Activated CD4-positive, alpha-beta T cell treated with anti-CD3 and anti-CD28 coated beads, Interleukin-2, amount 10 ng/mL, durations not matched to agents 24 days and 14 days (primary cell): ENCODE measurements at regions not wholly inside any gene's neighbourhood (a gene's known extent, or its start where the extent isn't known, plus 50 kb on each side); places are given as distances from the start of the nearest gene placed in this dataset.
"Not testable (repeated sequence)": the region's sequence is repeated elsewhere in the genome, so short reads cannot be mapped to it uniquely, and the experiment has no call there.

Experiments used
- DNase-seq: peaks from one replicate; pipeline ENCODE4 v3.0.0; 2022
- H3K27ac Mint-ChIP-seq: one replicate; pipeline ENCODE4 v1.8.0; 2022; ENCODE audit warnings: mild to moderate bottlenecking, mixed read lengths
- H3K27me3 Mint-ChIP-seq: one replicate; pipeline ENCODE4 v1.8.0; 2022; ENCODE audit warnings: mixed read lengths
- H3K36me3 Mint-ChIP-seq: one replicate; pipeline ENCODE4 v1.8.0; 2022; ENCODE audit warnings: low read depth, mild to moderate bottlenecking, mixed read lengths
- H3K4me1 Mint-ChIP-seq: one replicate; pipeline ENCODE4 v1.8.0; 2021; ENCODE audit warnings: mixed read lengths
- H3K4me3 Mint-ChIP-seq: one replicate; pipeline ENCODE4 v1.8.0; 2022; ENCODE audit warnings: mild to moderate bottlenecking, moderate library complexity, mixed read lengths
- H3K9me3 Mint-ChIP-seq: one replicate; pipeline ENCODE4 v1.8.0; 2021; ENCODE audit warnings: mixed read lengths
- intact Hi-C: fragments of 100-400 bp; cut with micrococcal nuclease; formaldehyde crosslinking; loops from one replicate; pipeline ENCODE4 v1.15.1; 2023

DNA sequence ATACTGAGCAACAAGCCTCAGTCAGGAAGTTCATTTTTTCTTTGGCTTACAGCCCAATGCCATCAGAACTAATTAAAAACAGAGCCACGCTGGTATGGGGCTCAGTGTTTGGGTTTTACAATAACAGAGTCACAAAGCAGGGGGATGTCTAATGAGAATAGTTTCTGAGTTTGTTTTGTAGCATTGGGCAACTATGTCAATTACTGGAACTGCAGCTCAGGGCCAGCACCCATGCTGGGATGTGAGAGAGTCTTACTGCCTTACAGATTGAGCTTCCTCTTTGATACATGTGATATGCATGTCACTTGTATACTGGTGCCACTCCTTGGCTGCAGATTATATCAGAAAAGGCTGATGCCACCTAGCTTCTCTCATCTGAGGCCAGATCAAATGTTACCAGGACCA is 117.6 kb downstream of the TFAP2B start:
- Mint-ChIP-seq H3K36me3 (no peaks in the 10 kb centered on the region), H3K4me3 (no peak overlapping the region), H3K4me1 (no peaks in the 10 kb centered on the region), H3K9me3 (no peaks in the 10 kb centered on the region), H3K27me3 (no peaks in the 10 kb centered on the region), H3K27ac (no peak overlapping the region)
- intact Hi-C loops = no loop called here
- no peak for DNase-seq

DNA sequence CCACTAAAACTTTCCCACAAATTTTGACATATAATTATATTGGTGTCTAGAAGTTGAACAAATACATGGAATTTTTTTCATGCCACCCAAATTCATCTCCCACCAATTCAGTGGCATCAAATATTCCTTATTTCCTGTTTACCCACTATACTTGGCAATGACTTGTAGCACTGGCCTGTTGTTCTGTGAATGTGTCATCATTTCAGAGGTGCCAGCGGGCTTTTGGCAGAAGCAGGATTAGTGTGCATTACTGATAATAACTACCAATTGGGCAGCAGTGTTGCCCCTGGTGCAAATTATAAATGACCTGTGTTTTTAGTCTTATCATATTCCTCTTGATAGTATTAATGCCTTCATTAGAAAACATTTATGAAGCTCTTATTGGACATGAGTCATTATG is 121.3 kb downstream of the TFAP2B start:
- H3K27ac Mint-ChIP-seq = no peak overlapping the region
- H3K4me3 Mint-ChIP-seq = no peak overlapping the region
- H3K27me3 Mint-ChIP-seq = no peaks in the 10 kb centered on the region
- H3K36me3 Mint-ChIP-seq = no peaks in the 10 kb centered on the region
- no peaks in the 10 kb centered on the region for H3K9me3 Mint-ChIP-seq
- no peak for DNase-seq
- no peaks in the 10 kb centered on the region for H3K4me1 Mint-ChIP-seq
- intact Hi-C loops = no loop called here

DNA sequence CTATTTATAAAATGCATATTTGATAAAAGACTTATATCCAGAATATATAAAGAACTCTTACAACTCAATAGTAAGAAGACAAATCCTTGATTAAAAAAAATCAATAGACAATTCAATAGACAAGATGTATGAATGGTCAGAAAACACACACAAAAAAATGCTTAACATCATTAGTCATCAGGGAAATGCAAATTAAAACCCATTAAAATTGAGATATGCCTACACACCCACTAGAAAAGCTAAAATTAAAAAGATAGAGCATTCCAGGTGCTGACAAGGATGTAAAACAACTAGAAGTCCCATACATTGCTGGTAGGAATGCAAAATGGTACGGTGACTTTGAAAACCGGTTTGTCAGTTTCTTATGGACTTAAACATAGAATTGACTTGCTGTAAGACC is 127.1 kb downstream of the TFAP2B start:
- intact Hi-C loops = no loop called here
- Mint-ChIP-seq H3K27me3 (no peaks in the 10 kb centered on the region), H3K36me3 (no peaks in the 10 kb centered on the region), H3K27ac (no peak overlapping the region), H3K9me3 (no peaks in the 10 kb centered on the region), H3K4me3 (no peak overlapping the region), H3K4me1 (no peaks in the 10 kb centered on the region)
- no peak for DNase-seq

DNA sequence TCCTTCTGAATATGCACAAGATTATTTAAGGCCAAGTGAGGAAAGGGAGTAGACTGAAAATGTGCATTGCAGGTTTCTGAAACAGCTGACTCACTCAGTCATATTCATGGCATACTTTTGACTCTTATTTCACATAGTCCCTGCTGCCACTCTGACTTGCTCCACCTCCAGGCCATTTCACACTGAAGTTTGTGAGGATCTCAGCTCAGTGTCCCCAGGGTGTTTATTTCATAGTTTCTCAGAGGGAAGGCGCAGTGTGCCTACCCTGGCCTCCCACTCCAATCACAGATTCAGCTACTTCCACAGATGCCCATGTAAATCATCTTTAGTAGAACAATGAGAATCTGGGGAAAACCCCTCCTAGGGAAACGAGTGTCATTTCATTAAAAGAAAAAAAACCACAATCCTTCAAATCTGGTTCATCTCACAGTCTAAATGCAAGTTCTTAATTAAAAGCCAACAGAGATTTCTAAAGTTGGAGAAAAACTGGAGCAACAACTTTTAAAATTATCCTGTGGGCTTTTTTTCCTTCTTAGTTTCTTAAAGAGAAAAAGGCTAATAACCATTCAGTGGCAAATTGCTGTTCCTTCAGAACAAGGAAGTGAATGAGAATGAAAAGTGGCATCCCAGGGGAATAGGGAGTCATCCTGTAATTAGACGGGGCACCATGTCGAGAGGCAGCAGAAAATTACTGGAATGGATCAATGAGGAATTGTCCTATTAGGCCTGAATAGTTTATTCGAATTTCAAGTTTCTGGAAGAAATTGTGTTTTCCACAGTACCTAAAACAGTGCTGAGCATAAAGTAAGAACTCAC is 133.6 kb downstream of the TFAP2B start:
- DNase-seq = no peak
- no peaks in the 10 kb centered on the region for H3K4me1 Mint-ChIP-seq
- H3K36me3 Mint-ChIP-seq = no peaks in the 10 kb centered on the region
- H3K4me3 Mint-ChIP-seq = no peak overlapping the region
- no peak overlapping the region for H3K27ac Mint-ChIP-seq
- H3K27me3 Mint-ChIP-seq = no peaks in the 10 kb centered on the region
- intact Hi-C loops = no loop called here
- no peaks in the 10 kb centered on the region for H3K9me3 Mint-ChIP-seq

DNA sequence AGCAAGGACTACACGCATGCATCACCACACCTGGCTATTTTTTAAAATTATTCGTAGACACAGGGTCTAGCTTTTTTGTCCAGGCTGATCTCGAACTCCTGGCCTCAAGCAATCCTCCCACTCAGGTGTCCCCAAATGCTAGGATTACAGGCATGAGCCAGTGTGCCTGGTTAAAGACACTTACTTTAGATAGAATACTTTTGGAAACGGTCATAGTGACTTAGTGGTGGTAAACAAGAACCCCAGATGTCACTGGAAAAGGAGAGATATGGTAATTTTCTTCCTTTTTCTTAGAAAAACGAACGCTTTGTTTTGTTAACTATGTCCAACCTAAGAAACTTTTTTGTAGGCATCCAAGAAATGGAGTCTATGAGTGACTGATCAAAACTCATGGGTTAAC is 137.3 kb downstream of the TFAP2B start:
- H3K4me3 Mint-ChIP-seq = no peak overlapping the region
- no peaks in the 10 kb centered on the region for H3K36me3 Mint-ChIP-seq
- DNase-seq = no peak
- H3K27me3 Mint-ChIP-seq = no peaks in the 10 kb centered on the region
- no peak overlapping the region for H3K27ac Mint-ChIP-seq
- no peaks in the 10 kb centered on the region for H3K9me3 Mint-ChIP-seq
- intact Hi-C loops = no loop called here
- H3K4me1 Mint-ChIP-seq = no peaks in the 10 kb centered on the region

DNA sequence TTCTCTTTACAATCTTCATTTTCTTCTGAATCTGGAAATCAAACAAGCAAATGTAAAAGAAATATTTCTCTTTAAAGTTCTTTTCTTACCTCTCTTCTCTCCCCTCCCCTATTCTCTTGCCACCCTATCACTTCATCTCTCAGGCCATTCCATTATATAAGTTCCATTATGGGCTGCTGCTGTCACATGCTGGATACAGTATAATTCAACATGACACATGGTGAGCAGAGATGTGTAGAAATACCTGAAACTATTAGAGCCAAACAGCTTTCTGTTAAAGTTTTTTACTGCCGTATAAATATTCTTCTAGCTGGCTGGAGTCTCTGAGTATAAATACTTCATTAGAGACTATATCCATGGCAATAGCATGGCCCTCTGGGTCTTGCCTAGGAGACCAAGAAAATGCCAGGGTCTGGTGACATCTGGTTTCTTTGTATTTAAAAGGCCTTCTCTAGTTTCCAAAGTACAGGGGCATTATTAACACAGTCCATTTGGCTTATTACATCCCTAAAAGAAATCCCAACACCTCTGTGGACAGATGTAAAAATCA is 139.6 kb downstream of the TFAP2B start:
- Mint-ChIP-seq H3K27me3 (no peaks in the 10 kb centered on the region), H3K9me3 (no peaks in the 10 kb centered on the region), H3K36me3 (no peaks in the 10 kb centered on the region), H3K4me3 (no peak overlapping the region), H3K4me1 (no peaks in the 10 kb centered on the region), H3K27ac (no peak overlapping the region)
- no peak for DNase-seq
- intact Hi-C loops = no loop called here

DNA sequence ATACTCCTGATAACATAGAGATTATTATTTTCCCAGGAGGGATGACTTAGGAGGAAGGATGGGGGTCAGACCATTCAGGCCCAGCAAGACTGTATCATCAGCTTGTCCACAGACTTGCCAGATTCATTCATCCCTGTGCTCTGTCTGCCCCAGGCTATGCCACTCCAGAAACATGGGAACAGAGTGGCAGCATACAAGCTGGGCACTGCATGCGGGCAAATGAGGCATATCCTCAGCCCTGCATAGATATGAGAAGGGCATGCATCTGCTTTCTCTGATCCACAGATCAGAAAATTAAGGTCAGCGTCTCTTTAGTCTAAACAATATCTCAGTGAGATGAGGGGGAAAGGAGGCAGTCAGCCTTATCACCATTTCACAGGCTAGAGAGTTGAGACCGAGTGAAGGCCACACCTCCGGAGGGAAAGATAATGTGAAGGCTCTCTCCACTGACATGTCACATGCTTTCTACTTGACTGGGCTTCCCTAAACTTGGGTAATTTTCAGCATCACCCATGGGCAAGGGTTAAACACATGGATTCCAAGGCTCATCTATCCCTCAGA is 140.5 kb downstream of the TFAP2B start:
- no peak overlapping the region for H3K4me3 Mint-ChIP-seq
- DNase-seq = no peak
- intact Hi-C loops = no loop called here
- no peaks in the 10 kb centered on the region for H3K4me1 Mint-ChIP-seq
- no peak overlapping the region for H3K27ac Mint-ChIP-seq
- no peaks in the 10 kb centered on the region for H3K36me3 Mint-ChIP-seq
- H3K27me3 Mint-ChIP-seq = no peaks in the 10 kb centered on the region
- no peaks in the 10 kb centered on the region for H3K9me3 Mint-ChIP-seq

DNA sequence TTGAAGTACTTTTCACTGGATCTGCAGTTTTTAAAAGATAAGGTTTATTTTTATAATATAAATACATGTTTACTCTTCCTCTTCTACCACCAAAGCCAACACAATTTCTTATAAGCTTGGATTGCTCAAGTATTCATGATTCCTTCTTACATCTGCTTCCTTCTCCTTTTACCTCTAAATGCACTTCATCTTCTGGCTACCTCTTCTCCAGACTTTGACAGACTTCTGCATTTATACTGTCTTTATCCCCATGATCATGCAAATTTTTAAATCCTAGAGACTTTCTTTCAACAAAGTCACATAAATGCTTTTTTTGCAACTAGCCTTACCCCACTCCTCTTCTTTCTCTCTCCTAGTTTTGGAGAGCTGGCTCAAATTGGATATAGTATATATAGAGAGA is 142.9 kb downstream of the TFAP2B start:
- H3K36me3 Mint-ChIP-seq = no peaks in the 10 kb centered on the region
- no peaks in the 10 kb centered on the region for H3K9me3 Mint-ChIP-seq
- no peak overlapping the region for H3K4me3 Mint-ChIP-seq
- H3K4me1 Mint-ChIP-seq = no peaks in the 10 kb centered on the region
- intact Hi-C loops = no loop called here
- no peaks in the 10 kb centered on the region for H3K27me3 Mint-ChIP-seq
- H3K27ac Mint-ChIP-seq = no peak overlapping the region
- DNase-seq = no peak

DNA sequence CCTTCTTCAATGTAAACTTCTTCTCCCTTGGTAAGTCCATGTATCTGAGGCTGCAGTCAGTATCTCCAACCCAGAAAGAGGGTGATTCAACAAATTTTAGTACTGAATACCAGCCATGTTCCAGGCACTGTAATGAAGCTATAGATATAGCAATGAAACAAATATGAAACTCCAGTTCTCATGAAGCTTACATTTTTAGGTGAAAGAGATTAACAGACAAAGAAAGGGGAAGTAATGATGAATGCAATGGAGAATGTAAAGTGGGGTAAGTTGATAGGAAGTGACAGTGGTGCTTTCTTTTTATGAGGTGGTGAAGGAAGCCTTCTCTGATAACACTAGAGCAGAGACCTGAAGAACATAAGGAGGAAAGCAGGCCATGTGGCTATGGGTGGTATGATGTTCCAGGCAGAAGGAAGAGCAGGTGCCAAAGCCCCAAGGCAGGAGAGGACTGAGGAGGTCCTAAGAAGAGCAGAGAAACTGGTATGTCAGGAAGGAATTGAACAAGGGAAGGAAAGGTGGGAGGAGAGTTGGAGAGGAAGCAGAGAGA is 143.6 kb downstream of the TFAP2B start:
- Mint-ChIP-seq H3K27ac (no peak overlapping the region), H3K9me3 (no peaks in the 10 kb centered on the region), H3K4me3 (no peak overlapping the region), H3K36me3 (no peaks in the 10 kb centered on the region), H3K4me1 (no peaks in the 10 kb centered on the region), H3K27me3 (no peaks in the 10 kb centered on the region)
- intact Hi-C loops = no loop called here
- DNase-seq = no peak

DNA sequence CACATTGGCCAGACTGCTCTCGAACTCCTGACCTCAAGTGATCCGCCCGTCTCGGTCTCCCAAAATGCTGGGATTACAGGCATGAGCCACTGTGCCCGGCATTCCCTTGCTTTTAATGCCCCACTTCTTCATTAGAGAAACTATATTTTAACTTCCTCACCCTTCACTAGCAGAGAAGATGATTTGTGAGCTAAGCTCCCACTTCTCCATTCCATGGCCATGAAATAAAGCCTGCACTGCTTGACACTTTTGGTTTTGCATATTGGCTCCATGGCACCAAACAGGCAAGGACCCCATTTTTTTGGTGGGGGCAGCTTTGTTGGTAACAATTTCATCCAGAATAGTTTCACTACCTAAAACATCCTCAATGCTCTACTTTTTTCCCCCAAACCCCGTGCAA is 145.3 kb downstream of the TFAP2B start:
- Mint-ChIP-seq H3K36me3 (no peaks in the 10 kb centered on the region), H3K27me3 (no peaks in the 10 kb centered on the region), H3K27ac (no peak overlapping the region), H3K4me1 (no peaks in the 10 kb centered on the region), H3K4me3 (no peak overlapping the region), H3K9me3 (no peaks in the 10 kb centered on the region)
- intact Hi-C loops = no loop called here
- no peak for DNase-seq

DNA sequence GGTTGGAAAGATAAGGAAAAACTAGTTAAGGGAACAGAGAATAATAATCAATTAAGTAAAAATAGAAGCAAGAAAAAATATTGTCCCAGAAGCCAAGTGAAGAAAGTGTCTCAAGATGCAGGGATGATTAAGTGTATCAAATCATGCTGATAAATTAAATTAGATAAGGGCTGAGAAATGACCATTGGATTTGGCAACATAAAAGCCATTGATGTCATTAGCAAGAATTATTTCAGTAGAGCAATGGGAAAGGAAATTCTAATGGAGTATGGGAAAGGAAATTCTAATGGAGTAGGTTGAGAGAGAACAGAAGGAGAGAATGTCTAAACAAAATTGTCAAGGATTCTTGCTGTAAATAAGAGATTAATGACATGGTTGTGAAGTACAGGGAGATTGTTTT is 146.8 kb downstream of the TFAP2B start:
- no peak for DNase-seq
- Mint-ChIP-seq H3K36me3 (no peaks in the 10 kb centered on the region), H3K4me3 (no peak overlapping the region), H3K9me3 (no peaks in the 10 kb centered on the region), H3K4me1 (no peaks in the 10 kb centered on the region), H3K27me3 (no peaks in the 10 kb centered on the region), H3K27ac (no peak overlapping the region)
- intact Hi-C loops = no loop called here

DNA sequence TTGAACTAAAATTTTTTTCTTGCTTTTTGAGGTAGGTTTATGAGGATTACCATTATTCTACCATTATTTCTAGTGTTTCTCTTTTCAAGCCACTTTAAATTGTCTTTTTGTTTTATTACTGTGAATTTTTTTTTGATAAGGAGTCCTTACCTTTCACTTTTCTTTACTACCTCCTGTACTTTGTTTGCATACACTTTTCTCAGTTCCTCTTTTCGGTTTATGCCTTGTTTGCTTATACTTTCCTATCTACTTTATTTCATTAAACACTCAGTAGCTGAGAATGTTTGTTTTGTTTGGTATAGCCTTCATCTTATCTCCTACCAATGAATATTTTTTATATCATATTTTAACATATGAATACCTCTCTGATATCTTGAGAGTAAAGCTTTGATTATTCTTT is 147.9 kb downstream of the TFAP2B start:
- Mint-ChIP-seq H3K27me3 (no peaks in the 10 kb centered on the region), H3K9me3 (no peaks in the 10 kb centered on the region), H3K36me3 (no peaks in the 10 kb centered on the region), H3K27ac (no peak overlapping the region), H3K4me1 (no peaks in the 10 kb centered on the region), H3K4me3 (no peak overlapping the region)
- no peak for DNase-seq
- intact Hi-C loops = no loop called here

DNA sequence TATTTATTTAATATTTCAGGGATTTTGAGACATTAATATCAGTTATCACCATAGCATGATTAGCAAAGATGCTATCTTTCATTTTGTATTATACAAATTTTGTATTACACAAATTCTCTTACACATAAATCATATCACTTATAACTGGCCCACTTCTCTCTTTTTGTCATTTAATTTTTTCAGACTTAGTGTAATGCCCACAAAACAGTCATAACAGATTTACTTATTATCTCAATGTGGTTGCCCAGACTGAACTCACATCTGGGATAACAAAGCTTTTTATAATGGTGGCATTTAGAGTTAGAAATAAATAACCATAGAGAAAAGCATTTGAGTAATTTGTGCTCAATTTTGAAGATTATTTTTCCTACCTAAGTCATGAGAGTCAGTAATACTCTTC is 148.3 kb downstream of the TFAP2B start:
- intact Hi-C loops = no loop called here
- H3K27ac Mint-ChIP-seq = no peak overlapping the region
- no peaks in the 10 kb centered on the region for H3K36me3 Mint-ChIP-seq

DNA sequence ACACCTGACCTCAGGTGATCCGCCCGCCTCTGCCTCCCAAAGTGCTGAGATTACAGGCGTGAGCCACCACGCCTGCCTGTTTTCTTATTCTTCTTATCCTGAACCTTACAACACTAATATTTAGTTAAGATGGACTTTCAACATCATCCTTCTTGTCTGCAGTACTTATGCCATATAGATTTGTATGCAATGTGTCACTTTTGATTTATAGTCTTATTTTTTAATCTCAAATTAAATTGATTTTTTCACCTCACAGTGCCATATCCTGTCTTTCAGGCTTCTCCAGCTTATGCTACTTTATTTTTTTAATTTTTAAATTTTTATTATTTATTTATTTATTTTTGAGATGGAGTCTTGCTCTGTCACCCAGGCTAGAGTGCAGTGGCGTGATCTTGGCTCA is 149.6 kb downstream of the TFAP2B start:
- H3K27me3 Mint-ChIP-seq, H3K4me3 Mint-ChIP-seq, H3K36me3 Mint-ChIP-seq, DNase-seq, H3K4me1 Mint-ChIP-seq, H3K27ac Mint-ChIP-seq, intact Hi-C loops, H3K9me3 Mint-ChIP-seq: not testable (repeated sequence)

More for the DNA sequence above, 148.3 kb downstream of the TFAP2B start:
- no peak for DNase-seq
- no peaks in the 10 kb centered on the region for H3K27me3 Mint-ChIP-seq
- no peaks in the 10 kb centered on the region for H3K9me3 Mint-ChIP-seq
- H3K4me3 Mint-ChIP-seq = no peak overlapping the region
- no peaks in the 10 kb centered on the region for H3K4me1 Mint-ChIP-seq
